DMS79 (cell line): ENCODE measurements at regions not wholly inside any gene's neighbourhood (a gene's known extent, or its start where the extent isn't known, plus 50 kb on each side); places are given as distances from the start of the nearest gene placed in this dataset.
"Not testable (repeated sequence)": the region's sequence is repeated elsewhere in the genome, so short reads cannot be mapped to it uniquely, and the experiment has no call there.

Experiments
- DNase-seq: peaks from one replicate; lab custom pipeline; 2025; lab: John Stamatoyannopoulos, UW

- no peak for DNase-seq
Observed at GRCh38 chr5:17828681-17829080, 194.4 kb downstream of the TAF11L14 start.

- no peak for DNase-seq
Observed at GRCh38 chr5:17829456-17829855, 195.2 kb downstream of the TAF11L14 start.

GRCh38 chr5:17831279-17831678 lies 197.0 kb downstream of the TAF11L14 start:
- DNase-seq: no peak

GRCh38 chr5:17832949-17833745 lies 198.9 kb downstream of the TAF11L14 start:
- no peak for DNase-seq

GRCh38 chr5:17837757-17838156 lies 203.5 kb downstream of the TAF11L14 start:
- DNase-seq: no peak

GRCh38 chr5:17838469-17838868 lies 204.2 kb downstream of the TAF11L14 start:
- DNase-seq: no peak

- DNase-seq: no peak
Observed at GRCh38 chr5:17839848-17840247, 205.6 kb downstream of the TAF11L14 start.

GRCh38 chr5:17846496-17846895 lies 212.2 kb downstream of the TAF11L14 start:
- no peak for DNase-seq

- DNase-seq: no peak
Observed at GRCh38 chr5:17847286-17847685, 213.0 kb downstream of the TAF11L14 start.

GRCh38 chr5:17852111-17852510 lies 217.9 kb downstream of the TAF11L14 start:
- no peak for DNase-seq

GRCh38 chr5:17852740-17853139 lies 218.5 kb downstream of the TAF11L14 start:
- DNase-seq: no peak

- DNase-seq: no peak
Observed at GRCh38 chr5:17854901-17855300, 220.6 kb downstream of the TAF11L14 start.

- no peak for DNase-seq
Observed at GRCh38 chr5:17860660-17861315, 226.5 kb downstream of the TAF11L14 start.

GRCh38 chr5:17864903-17865302 lies 230.6 kb downstream of the TAF11L14 start:
- DNase-seq: not testable (repeated sequence)

- DNase-seq: not testable (repeated sequence)
Observed at GRCh38 chr5:17865966-17866365, 231.7 kb downstream of the TAF11L14 start.

- DNase-seq: no peak
Observed at GRCh38 chr5:17872204-17872603, 237.9 kb downstream of the TAF11L14 start.

- no peak for DNase-seq
Observed at GRCh38 chr5:17878541-17878940, 244.3 kb downstream of the TAF11L14 start.

GRCh38 chr5:17879276-17879675 lies 245.0 kb downstream of the TAF11L14 start:
- no peak for DNase-seq

GRCh38 chr5:17880869-17881268 lies 246.6 kb downstream of the TAF11L14 start:
- no peak for DNase-seq

- DNase-seq: no peak
Observed at GRCh38 chr5:17882760-17883488, 248.7 kb downstream of the TAF11L14 start.

- DNase-seq: no peak
Observed at GRCh38 chr5:17888155-17888554, 253.9 kb downstream of the TAF11L14 start.

- DNase-seq: no peak
Observed at GRCh38 chr5:17890501-17890900, 256.2 kb downstream of the TAF11L14 start.

GRCh38 chr5:17891881-17892280 lies 257.6 kb downstream of the TAF11L14 start:
- no peak for DNase-seq
